Stimulated activated CD8-positive, alpha-beta memory T cell treated with anti-CD3 and anti-CD28 coated beads, Interleukin-15, amount 100 ng/mL, for 24 hours (primary cell): ENCODE measurements at regions not wholly inside any gene's neighbourhood (a gene's known extent, or its start where the extent isn't known, plus 50 kb on each side); places are given as distances from the start of the nearest gene placed in this dataset.

Source experiments
- DNase-seq: peaks from one replicate; pipeline ENCODE4 v3.0.0-alpha.2; 2020; ENCODE audit warnings: low read depth

DNA sequence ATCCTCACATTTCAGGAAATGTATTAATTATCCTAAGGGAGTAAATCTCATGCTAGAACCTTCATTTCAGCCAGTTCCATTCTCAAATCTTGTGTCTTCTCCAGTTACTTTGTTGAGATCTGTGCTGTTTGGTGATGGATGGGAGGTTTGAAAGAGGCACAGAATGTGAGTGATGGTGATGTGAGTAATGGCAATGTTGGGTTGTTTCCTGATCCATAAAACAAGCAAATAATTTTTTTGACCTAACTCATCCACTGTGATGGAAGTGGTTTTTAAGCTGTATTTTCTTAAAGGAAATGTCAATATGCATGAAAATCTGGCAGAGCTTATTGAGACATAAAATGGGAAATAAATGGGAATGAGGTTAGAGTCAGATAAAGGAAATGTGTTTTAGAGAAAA lies 214.7 kb downstream of the CHRM3 start:
- DNase-seq, result no peak

DNA sequence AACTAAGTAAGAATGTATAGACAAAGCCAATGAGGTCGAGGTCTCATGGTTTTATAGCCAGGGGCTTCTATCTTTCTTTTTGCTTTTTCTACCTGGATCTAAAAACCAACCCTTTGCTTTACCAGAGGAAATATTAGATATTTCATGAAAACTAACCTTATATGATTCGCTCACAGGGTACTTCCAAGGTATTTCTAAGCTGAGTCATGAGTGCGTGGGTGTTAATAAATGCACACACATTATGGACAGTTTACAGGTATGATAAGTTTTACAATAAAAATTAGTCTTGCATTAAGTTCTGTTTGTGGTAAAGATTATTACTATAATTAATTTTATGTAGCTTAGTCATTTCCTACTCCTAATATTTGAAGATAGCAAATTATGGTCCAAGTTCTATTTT lies 217.2 kb downstream of the CHRM3 start:
- no peak for DNase-seq

- DNase-seq, result no peak
Measured at GRCh38 chr1:239606850-239607400, 220.6 kb downstream of the CHRM3 start.

DNA sequence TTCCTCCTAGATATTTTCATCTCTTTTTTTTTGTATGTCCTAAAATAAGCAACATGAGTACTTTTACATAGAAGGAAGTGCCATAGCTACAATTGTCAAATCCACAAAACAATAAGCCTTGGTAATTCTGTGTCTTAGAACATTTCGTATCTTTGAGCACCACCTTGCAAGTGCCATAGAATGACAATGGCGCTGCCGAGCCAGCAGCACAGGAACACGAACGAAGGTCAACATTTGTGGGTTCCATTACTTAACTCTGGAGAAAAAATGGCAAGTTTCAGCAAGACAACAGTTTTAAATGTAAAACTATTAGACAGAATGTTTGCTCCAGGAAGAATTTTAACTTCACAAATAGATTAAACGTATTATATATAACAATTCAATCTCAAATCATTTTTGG lies 222.1 kb downstream of the CHRM3 start:
- DNase-seq, result no peak

DNA sequence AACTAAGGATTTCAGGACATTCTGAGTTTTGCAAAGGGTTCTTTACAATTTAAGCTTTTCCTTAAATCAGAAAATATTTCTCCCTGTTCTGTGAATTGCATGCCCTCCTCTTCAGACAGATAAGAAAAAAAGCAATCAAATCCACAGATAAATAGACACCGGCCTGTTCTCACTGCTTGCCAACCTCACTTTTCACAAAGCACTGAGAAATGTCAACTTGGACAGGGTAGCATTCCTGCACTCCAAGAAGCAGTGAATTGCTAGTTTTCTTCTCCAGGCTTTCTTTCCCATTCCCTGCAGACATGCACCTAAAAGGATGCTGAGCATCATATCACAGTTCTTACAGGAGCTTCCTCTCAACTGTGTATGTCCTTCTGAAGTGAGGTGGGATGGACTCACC lies 226.0 kb downstream of the CHRM3 start:
- DNase-seq, result no peak

DNA sequence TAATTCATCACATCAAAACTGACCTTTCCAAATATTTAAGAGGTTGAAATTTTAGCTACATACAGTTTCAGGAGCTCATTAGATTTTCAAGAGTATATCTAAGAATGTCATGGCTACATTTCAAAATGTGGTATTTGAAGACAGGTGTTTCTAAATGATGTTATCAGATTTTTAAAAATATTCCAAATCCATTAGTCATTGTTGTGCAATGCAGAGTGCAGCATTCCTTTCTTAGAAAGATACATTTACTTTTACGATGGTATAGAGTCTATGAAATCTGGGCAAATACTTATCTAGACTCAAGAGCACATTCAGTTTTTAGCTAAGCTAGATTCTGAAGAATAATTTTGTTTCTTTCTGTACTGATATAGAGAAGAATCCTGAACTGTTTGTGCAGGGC lies 230.3 kb downstream of the CHRM3 start:
- DNase-seq, result no peak

DNA sequence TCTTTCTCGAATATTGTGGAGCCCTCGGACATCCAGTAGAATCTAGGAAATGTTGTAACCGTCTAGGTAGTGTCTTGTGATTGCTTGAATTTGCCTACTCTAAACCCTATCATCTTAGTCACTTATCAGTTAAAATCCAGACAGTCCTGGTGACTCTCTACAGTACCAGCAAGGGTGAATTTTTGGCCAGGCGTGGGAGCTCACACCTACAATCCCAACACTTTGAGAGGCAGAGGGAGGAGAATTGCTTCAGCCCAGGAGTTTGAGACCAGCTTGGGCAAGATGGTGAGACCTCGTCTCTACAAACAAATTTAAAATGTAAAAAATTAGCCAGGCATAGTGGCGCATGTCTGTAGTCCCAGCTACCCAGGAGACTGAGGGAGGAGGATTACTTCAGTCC lies 230.9 kb downstream of the CHRM3 start:
- DNase-seq, result no peak

DNA sequence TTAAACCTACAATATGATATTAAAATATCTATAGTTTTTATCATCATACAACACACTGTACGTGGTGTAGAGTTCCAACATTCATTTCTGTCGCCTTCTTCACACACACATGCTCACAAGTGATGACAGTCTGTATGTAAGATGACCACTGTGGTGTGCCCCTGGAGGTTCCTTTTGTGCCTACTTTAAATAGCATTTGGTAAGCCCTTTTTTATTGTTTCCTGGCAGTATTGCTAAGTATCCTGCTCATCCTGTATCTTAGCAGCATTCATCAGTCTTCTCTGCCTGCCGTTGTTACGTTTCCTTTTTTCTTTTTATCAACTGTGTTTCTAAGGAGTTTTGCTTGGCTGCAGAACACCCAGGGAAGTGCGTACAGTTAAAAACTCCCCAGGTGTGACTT lies 231.4 kb downstream of the CHRM3 start:
- no peak for DNase-seq

GRCh38 chr1:239619190-239619589 lies 232.8 kb downstream of the CHRM3 start:
- no peak for DNase-seq

DNA sequence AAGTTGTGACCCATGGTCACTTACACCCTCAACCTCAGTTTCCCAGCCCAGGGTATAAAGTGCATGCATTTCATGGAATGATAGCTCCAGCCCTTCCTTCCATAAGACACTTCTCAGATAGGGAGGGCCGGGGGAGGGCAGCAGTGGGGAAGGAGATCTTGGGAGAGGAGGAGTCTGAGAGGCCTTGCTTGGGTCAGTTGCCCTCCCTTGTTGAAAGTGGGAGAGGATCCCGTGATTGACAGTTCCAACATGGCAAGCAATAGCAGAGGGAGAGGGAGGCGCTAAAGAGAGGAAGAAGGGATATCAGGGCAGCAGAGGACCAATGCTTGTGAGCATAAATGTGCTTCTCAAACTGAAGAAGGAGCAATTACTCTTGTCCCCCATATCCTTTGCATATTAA lies 244.4 kb downstream of the CHRM3 start:
- no peak for DNase-seq

DNA sequence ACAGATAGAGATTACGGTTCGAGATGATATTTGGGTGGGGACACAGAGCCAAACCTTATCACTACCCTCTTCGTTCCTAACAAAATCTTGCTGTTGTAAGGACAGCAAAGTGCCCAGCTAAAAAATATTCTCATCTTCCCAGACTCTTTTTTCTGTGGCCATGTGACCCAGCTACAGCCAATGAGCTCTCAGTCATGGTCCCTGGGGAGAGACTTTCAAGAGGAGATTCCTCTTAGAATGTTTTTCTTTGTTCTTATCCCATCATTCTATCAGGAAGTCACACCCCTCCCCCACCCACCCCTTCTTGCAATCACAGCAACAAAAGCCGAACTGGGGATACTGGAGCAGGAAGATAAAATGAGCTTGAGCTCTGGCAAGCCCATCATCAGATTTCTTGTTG lies 247.1 kb downstream of the CHRM3 start:
- DNase-seq, result no peak

GRCh38 chr1:239635276-239635675 lies 248.9 kb downstream of the CHRM3 start:
- DNase-seq, result no peak

GRCh38 chr1:239636347-239636746 lies 250.0 kb downstream of the CHRM3 start:
- DNase-seq, result no peak

DNA sequence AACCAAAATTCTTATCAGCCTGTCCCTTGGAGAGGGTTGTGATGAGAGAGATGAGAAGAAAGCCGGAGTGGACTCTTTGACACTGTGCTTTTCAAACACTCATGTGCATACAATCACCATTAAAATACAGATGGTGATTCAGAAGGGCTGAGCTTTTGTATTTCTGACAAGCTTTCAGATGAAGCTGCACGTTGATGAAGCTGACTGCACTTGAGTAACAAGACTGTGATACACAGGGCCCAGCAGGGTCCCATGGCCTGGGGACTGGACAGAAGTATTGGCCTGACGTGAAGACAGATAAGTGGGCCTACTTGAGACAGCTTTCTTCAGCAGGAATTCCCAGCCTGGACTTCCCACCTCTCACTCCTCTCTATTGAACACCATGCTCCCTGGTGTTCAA lies 258.2 kb downstream of the CHRM3 start:
- no peak for DNase-seq

DNA sequence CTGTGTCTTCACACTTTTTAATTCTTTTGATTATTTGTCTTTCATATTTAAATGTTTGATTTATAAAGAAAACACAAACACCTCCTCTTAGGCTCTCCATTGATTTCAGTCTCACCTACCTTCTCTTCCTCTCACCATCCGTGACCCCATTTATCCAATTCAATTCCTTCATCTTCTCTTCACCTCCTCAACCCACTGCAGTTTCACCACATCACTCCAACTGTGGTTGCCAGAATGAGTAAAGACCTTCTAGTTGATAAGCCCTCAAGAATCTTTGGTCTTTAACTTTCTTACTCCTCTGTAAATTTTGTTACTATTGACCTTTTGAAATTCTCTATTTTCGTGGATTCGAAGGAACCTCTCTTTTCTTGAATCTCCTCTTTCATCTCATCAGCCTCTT lies 260.7 kb downstream of the CHRM3 start:
- no peak for DNase-seq

DNA sequence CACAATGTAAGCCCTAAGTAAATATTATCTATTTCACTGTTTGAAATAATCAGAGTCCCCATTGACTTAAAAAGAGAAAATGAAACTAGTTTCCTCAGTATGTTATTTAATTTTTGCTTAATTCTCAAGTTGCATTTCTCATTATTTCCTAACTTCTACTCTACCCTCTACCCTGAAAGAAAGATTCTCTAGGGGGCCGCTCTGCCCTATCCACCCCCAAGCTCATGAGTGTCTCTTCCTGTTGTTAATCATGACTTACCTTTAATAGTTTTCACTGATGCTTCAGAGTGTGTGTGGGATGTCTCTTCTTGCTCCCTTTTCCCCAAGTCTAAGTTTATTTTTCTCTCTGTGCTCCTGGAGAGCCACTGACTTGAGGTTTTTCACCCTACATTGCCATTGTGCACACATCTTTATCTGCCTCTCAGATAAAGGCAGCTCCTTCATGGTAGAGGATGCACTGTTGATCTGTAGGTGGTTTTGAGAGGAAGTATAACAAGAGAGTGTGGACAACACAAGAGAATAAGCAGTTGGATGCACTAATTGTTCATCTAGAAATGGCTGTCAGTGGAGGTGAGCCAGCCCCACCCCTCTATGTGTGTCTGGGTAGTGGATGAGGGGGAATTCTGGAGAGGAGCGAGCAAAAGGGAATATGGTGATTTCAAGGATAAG lies 261.7 kb downstream of the CHRM3 start:
- no peak for DNase-seq

- no peak for DNase-seq
Measured at GRCh38 chr1:239655023-239655422, 268.7 kb downstream of the CHRM3 start.

- no peak for DNase-seq
Measured at GRCh38 chr1:239657291-239657690, 270.9 kb downstream of the CHRM3 start.

- no peak for DNase-seq
Measured at GRCh38 chr1:239662950-239663349, 276.6 kb downstream of the CHRM3 start.

DNA sequence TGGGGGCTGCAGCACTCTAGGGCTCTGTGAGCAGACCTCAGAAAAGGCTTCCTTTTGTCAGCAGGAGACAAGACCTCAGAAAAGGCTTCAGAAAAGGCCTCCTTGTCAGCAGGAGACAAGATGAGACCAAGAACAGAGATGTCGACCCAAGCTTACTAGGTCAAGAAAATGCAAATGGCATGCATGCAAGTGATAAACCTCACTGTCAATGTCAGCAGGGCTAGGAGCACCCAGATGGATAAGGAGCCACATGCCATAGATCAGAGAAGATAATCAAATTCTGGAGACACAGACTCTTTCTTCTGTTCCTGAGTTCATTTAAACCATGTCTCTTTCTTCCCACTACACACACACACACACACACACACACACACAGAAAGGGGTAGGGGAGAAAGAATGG lies 285.9 kb downstream of the CHRM3 start:
- no peak for DNase-seq

GRCh38 chr1:239675735-239676134 lies 289.4 kb downstream of the CHRM3 start:
- DNase-seq, result no peak

GRCh38 chr1:239676522-239677273 lies 290.3 kb downstream of the CHRM3 start:
- DNase-seq, result no peak

DNA sequence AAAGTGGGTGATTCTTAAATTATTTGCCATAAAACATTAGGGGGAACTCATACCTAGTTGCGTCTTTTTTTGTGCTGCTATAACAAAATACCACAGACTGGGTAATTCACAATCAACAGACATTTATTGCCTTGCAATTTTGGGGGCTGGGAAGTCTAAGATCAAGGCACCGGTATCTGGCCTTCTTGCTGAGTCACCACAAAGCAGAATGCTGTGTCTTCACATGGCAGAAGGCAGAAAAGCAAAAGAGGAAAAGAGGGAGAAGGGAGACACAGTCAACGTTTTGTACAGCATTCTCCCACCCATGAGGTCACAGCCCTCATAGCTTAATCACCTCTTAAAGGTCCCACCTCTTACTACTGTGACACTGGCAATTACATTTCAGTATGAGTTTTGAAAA lies 291.0 kb downstream of the CHRM3 start:
- no peak for DNase-seq

DNA sequence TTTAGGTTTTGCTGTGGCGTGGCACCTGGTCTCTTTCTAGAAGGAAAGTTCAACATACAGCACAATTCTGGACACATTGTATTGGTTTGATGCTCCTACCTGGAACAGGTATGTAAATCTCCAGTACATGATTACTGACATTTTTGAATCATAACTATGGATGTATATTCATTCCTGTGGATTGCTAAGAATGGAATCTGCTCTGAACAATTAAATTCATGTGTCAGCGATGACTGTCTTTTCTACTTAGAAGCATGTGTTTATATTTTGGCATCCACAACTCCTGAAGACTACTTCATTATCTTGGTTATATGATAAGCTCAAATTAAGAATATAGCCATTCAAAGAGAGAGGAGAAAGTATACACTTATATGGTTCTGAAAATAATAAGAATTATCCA lies 291.8 kb downstream of the CHRM3 start:
- no peak for DNase-seq
